Cardiac fibroblast (primary cell): ENCODE measurements at regions not wholly inside any gene's neighbourhood (a gene's known extent, or its start where the extent isn't known, plus 50 kb on each side); places are given as distances from the start of the nearest gene placed in this dataset.

ENCODE experiments used
- DNase-seq, 2 donors: peaks; one replicate each; pipeline versions ENCODE4 v3.0.0 to v3.0.0-alpha.2; 2010; ENCODE audit warnings: low read depth in 2 of 2
- H3K4me3 ChIP-seq, 2 donors: replicated peaks in 1 of 2; 1 replicate in 1 of 2; 2 replicates in 1 of 2; pipeline ENCODE4 v1.5.1; 2011; ENCODE audit warnings: low read depth in 2 of 2, low read length in 2 of 2, mild to moderate bottlenecking in 2 of 2, moderate library complexity in 1 of 2
- CTCF ChIP-seq: IDR thresholded peaks from one replicate; pipeline ENCODE4 v1.5.1; 2011; ENCODE audit warnings: low read depth, mild to moderate bottlenecking, low read length, inconsistent platforms

GRCh38 chr1:184919892-184920291 is 54.4 kb downstream of the NIBAN1 start:
- no peak for TF ChIP-seq CTCF
- DNase-seq: no peak
- no peak overlapping the region for H3K4me3 ChIP-seq

- no peak for TF ChIP-seq CTCF
- peak; percentile 24 to 42 for DNase-seq
- no peak overlapping the region for H3K4me3 ChIP-seq
These were observed 58.7 kb downstream of the NIBAN1 start for GRCh38 chr1:184915463-184916090.

GRCh38 chr1:184914149-184914548 is 60.2 kb downstream of the NIBAN1 start:
- no peak for DNase-seq
- no peak overlapping the region for H3K4me3 ChIP-seq
- TF ChIP-seq CTCF: no peak

- no peak for TF ChIP-seq CTCF
- DNase-seq: no peak
- no peak overlapping the region for H3K4me3 ChIP-seq
These were observed 61.9 kb downstream of the NIBAN1 start for GRCh38 chr1:184912392-184912791.

GRCh38 chr1:184911830-184912229 is 62.5 kb downstream of the NIBAN1 start:
- no peak for TF ChIP-seq CTCF
- no peak overlapping the region for H3K4me3 ChIP-seq
- no peak for DNase-seq

GRCh38 chr1:184911103-184911745 is 63.1 kb downstream of the NIBAN1 start:
- peak in 1 of 2 donors; percentile 32 for DNase-seq
- no peak for TF ChIP-seq CTCF
- H3K4me3 ChIP-seq: no peak overlapping the region
